ENCODE measurements at regions not wholly inside any gene's neighbourhood (a gene's known extent, or its start where the extent isn't known, plus 50 kb on each side); places are given as distances from the start of the nearest gene placed in this dataset.

DNA sequence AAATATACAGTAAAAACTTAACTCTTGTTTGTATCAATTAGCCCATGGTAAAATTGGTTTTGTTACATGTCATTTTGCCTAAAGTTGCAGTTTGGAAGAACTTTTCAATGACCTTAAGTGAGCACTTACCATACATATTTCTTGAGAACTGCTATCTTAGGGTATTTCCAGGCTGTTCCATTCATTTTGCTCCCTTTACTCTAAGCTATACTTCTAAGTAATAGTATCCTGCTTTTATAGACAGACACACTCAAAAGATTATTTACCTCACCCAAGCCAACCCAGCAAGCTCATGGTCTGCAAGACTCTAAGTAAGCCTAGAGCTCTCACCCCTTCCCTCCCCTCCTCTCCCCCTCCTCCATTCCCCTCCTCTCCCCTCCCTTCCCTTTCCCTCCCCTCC, 294.0 kb downstream of the HS3ST1 start:
- TF ChIP-seq, protein P1, sequence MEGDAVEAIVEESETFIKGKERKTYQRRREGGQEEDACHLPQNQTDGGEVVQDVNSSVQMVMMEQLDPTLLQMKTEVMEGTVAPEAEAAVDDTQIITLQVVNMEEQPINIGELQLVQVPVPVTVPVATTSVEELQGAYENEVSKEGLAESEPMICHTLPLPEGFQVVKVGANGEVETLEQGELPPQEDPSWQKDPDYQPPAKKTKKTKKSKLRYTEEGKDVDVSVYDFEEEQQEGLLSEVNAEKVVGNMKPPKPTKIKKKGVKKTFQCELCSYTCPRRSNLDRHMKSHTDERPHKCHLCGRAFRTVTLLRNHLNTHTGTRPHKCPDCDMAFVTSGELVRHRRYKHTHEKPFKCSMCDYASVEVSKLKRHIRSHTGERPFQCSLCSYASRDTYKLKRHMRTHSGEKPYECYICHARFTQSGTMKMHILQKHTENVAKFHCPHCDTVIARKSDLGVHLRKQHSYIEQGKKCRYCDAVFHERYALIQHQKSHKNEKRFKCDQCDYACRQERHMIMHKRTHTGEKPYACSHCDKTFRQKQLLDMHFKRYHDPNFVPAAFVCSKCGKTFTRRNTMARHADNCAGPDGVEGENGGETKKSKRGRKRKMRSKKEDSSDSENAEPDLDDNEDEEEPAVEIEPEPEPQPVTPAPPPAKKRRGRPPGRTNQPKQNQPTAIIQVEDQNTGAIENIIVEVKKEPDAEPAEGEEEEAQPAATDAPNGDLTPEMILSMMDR (IDR thresholded peaks at IDR 0.05) = no peak
- TF ChIP-seq POLR2A (IDR thresholded peaks at IDR 0.05) = no peak
